WTC11 (cell line): ENCODE measurements at regions not wholly inside any gene's neighbourhood (a gene's known extent, or its start where the extent isn't known, plus 50 kb on each side); places are given as distances from the start of the nearest gene placed in this dataset.

ENCODE experiments used
- ATAC-seq: fragments of 200-7000 bp; cut with Tn5 transposase; 2 replicates; pipeline ENCODE4 v1.10.0; 2021; ENCODE audit warnings: mild to moderate bottlenecking, moderate library complexity
- CTCF ChIA-PET: fragments of 300-600 bp; sonication (Branson Sonifier 250); formaldehyde crosslinking; loops from one replicate; lab custom pipeline; 2021; ENCODE audit warnings: antibody characterized with exemption; lab: Charles Lee
- POLR2A ChIA-PET: fragments of 350-600 bp; sonication (Branson Sonifier 250); formaldehyde crosslinking; loops from one replicate; lab custom pipeline; 2021; ENCODE audit warnings: antibody characterized with exemption; lab: Charles Lee
- DNase-seq: peaks from one replicate; pipeline ENCODE4 v3.0.0; 2021; ENCODE audit warnings: low spot score
- H3K27ac Mint-ChIP-seq: 2 replicates; pipeline ENCODE4 v1.8.0; 2021; ENCODE audit warnings: mixed read lengths
- H3K27me3 Mint-ChIP-seq: 2 replicates; pipeline ENCODE4 v1.8.0; 2021; ENCODE audit warnings: low read depth, mild to moderate bottlenecking, moderate library complexity, mixed read lengths
- H3K36me3 Mint-ChIP-seq: 2 replicates; pipeline ENCODE4 v1.8.0; 2021; ENCODE audit warnings: mixed read lengths
- H3K4me1 Mint-ChIP-seq: 2 replicates; pipeline ENCODE4 v1.8.0; 2022; ENCODE audit warnings: mixed read lengths
- H3K4me3 Mint-ChIP-seq: 2 replicates; pipeline ENCODE4 v1.8.0; 2021; ENCODE audit warnings: mild to moderate bottlenecking, moderate library complexity, mixed read lengths
- H3K9me3 Mint-ChIP-seq: 2 replicates; pipeline ENCODE4 v1.8.0; 2021; ENCODE audit warnings: mixed read lengths
- CBFB ChIP-seq: sonication (generic); formaldehyde crosslinking; IDR thresholded peaks from 2 replicates; pipeline ENCODE4 v1.8.1; 2022; ENCODE audit warnings: mild to moderate bottlenecking, low read depth, missing genetic modification reagents
- CTCF ChIP-seq: fragments of 200-600 bp; IDR thresholded peaks from 2 replicates; pipeline ENCODE4 v1.8.0; 2022; ENCODE audit warnings: antibody characterized with exemption
- ELF4 ChIP-seq: sonication (generic); formaldehyde crosslinking; IDR thresholded peaks from 2 replicates; pipeline ENCODE4 v1.8.1; 2022; ENCODE audit warnings: low read depth, mild to moderate bottlenecking, moderate library complexity, missing genetic modification reagents
- FOXJ3 ChIP-seq: sonication (generic); formaldehyde crosslinking; IDR thresholded peaks from 2 replicates; pipeline ENCODE4 v1.9.0; 2021; ENCODE audit warnings: missing genetic modification reagents, mild to moderate bottlenecking, borderline replicate concordance
- FOXP4 ChIP-seq: sonication (generic); formaldehyde crosslinking; IDR thresholded peaks from 2 replicates; pipeline ENCODE4 v1.8.0; 2022; ENCODE audit warnings: mild to moderate bottlenecking, missing genetic modification reagents
- HMGA2 ChIP-seq: fragments of 250-450 bp; sonication (Bioruptor Pico); IDR thresholded peaks from 2 replicates; pipeline ENCODE4 v1.4.0; 2021; ENCODE audit warnings: mild to moderate bottlenecking, moderate library complexity
- IRF2 ChIP-seq: sonication (generic); formaldehyde crosslinking; IDR thresholded peaks from 2 replicates; pipeline ENCODE4 v1.8.0; 2022; ENCODE audit warnings: low read depth, missing genetic modification reagents, borderline replicate concordance
- MXD4 ChIP-seq: fragments of 250-450 bp; sonication (Bioruptor Pico); IDR thresholded peaks from 2 replicates; pipeline ENCODE4 v1.8.0; 2021; ENCODE audit warnings: mild to moderate bottlenecking, moderate library complexity, borderline replicate concordance
- OVOL2 ChIP-seq: fragments of 250-450 bp; sonication (Bioruptor Pico); IDR thresholded peaks from 2 replicates; pipeline ENCODE4 v1.9.0; 2021; ENCODE audit warnings: mild to moderate bottlenecking, borderline replicate concordance
- RELA ChIP-seq: sonication (generic); formaldehyde crosslinking; IDR thresholded peaks from 2 replicates; pipeline ENCODE4 v1.8.1; 2022; ENCODE audit warnings: missing genetic modification reagents, mild to moderate bottlenecking, borderline replicate concordance
- SOX15 ChIP-seq: fragments of 250-450 bp; sonication (Bioruptor Pico); IDR thresholded peaks from 2 replicates; pipeline ENCODE4 v1.9.0; 2021; ENCODE audit warnings: mild to moderate bottlenecking
- USF2 ChIP-seq: sonication (generic); formaldehyde crosslinking; IDR thresholded peaks from 2 replicates; pipeline ENCODE4 v1.8.1; 2023; ENCODE audit warnings: mild to moderate bottlenecking, missing genetic modification reagents, moderate library complexity
- ZBTB21 ChIP-seq: sonication (generic); formaldehyde crosslinking; IDR thresholded peaks from 2 replicates; pipeline ENCODE4 v1.8.1; 2023; ENCODE audit warnings: mild to moderate bottlenecking, missing genetic modification reagents, borderline replicate concordance
- ZNF121 ChIP-seq: sonication (generic); formaldehyde crosslinking; IDR thresholded peaks from 2 replicates; pipeline ENCODE4 v1.8.0; 2023; ENCODE audit warnings: missing genetic modification reagents
- ZNF317 ChIP-seq: sonication (generic); formaldehyde crosslinking; IDR thresholded peaks from 2 replicates; pipeline ENCODE4 v1.8.1; 2023; ENCODE audit warnings: low read depth, mild to moderate bottlenecking, moderate library complexity, missing genetic modification reagents, borderline replicate concordance
- ZNF512 ChIP-seq: sonication (generic); formaldehyde crosslinking; IDR thresholded peaks from 2 replicates; pipeline ENCODE4 v1.8.1; 2022; ENCODE audit warnings: missing genetic modification reagents, borderline replicate concordance
- ZNF532 ChIP-seq: fragments of 250-450 bp; sonication (Bioruptor Pico); IDR thresholded peaks from 2 replicates; pipeline ENCODE4 v1.9.0; 2021; ENCODE audit warnings: mild to moderate bottlenecking, borderline replicate concordance

- no peak for DNase-seq
- Mint-ChIP-seq H3K4me1 (peaks cover 11% of the 10 kb centered on the region), H3K9me3 (no peaks in the 10 kb centered on the region)
- TF ChIP-seq ZNF121 (CRISPR knock-in tag) (no peak), HMGA2 (no peak), ZNF317 (no peak), IRF2 (CRISPR knock-in tag) (no peak)
- TF ChIP-seq, all 79 proteins: peak for 0
- no peaks in the 10 kb centered on the region for H3K36me3 Mint-ChIP-seq
- no peak for ATAC-seq
- no peaks in the 10 kb centered on the region for H3K27me3 Mint-ChIP-seq
- no peak overlapping the region for H3K4me3 Mint-ChIP-seq
- H3K27ac Mint-ChIP-seq = no peak overlapping the region
- POLR2A ChIA-PET = no interaction called here
- CTCF ChIA-PET = interaction anchor here (1.6 to 3.1 kb wide), 3 partner anchors 27 to 159 kb away, joined by 6 to 15 read pairs (median 10); partner anchors contain the start of gene CPNE4
Observed at GRCh38 chr3:132183811-132184210, 133.4 kb upstream of the ACP3 start.

GRCh38 chr3:132187746-132188145 is 129.5 kb upstream of the ACP3 start:
- Mint-ChIP-seq H3K9me3 (no peaks in the 10 kb centered on the region), H3K36me3 (no peaks in the 10 kb centered on the region), H3K4me1 (peaks cover 4% of the 10 kb centered on the region; the same call in 1 of the 2 replicates), H3K4me3 (no peak overlapping the region), H3K27me3 (no peaks in the 10 kb centered on the region), H3K27ac (no peak overlapping the region)
- TF ChIP-seq ZNF512 (CRISPR knock-in tag) (no peak), RELA (no peak)
- DNase-seq (no peak), ATAC-seq (no peak)
- ChIA-PET POLR2A (no interaction called here), CTCF (interaction anchor here (1.0 to 1.4 kb wide), 2 partner anchors 23 to 26 kb away, joined by 3 to 7 read pairs; no protein-coding TSS in a partner anchor)

- Mint-ChIP-seq H3K27ac (no peak overlapping the region), H3K4me1 (peaks cover 4% of the 10 kb centered on the region; the same call in 1 of the 2 replicates), H3K4me3 (no peak overlapping the region), H3K27me3 (no peaks in the 10 kb centered on the region), H3K36me3 (no peaks in the 10 kb centered on the region), H3K9me3 (no peaks in the 10 kb centered on the region)
- CTCF ChIA-PET = interaction anchor here (1.6 kb wide), 1 partner anchor 21 kb away, joined by 4 read pairs; no protein-coding TSS in a partner anchor
- no peak for DNase-seq
- TF ChIP-seq CBFB (CRISPR knock-in tag) = no peak
- TF ChIP-seq ZNF512 (CRISPR knock-in tag) = no peak
- TF ChIP-seq USF2 (CRISPR knock-in tag) = no peak
- TF ChIP-seq FOXP4 (CRISPR knock-in tag) = no peak
- no peak for TF ChIP-seq MXD4
- TF ChIP-seq OVOL2 = no peak
- TF ChIP-seq ZNF121 (CRISPR knock-in tag) = no peak
- TF ChIP-seq CTCF = no peak
- TF ChIP-seq FOXJ3 (CRISPR knock-in tag) = no peak
- TF ChIP-seq ZBTB21 = no peak
- no peak for TF ChIP-seq ELF4 (CRISPR knock-in tag)
- no peak for TF ChIP-seq ZNF317
- TF ChIP-seq SOX15 = no peak
- no peak for TF ChIP-seq ZNF532
- TF ChIP-seq, all 79 proteins: peak for 0
- POLR2A ChIA-PET = no interaction called here
- no peak for ATAC-seq
Observed at GRCh38 chr3:132189601-132190000, 127.6 kb upstream of the ACP3 start.
